Astrocyte (in vitro differentiated cells and primary cell): ENCODE measurements at regions not wholly inside any gene's neighbourhood (a gene's known extent, or its start where the extent isn't known, plus 50 kb on each side); places are given as distances from the start of the nearest gene placed in this dataset.

Source experiments
- DNase-seq: peaks from one replicate; pipeline ENCODE4 v3.0.0-alpha.2; 2010; ENCODE audit warnings: low read depth
- FAIRE-seq: peaks from 2 replicates; lab custom pipeline; 2011; peaks lifted over from hg19 to GRCh38; lab: Jason Lieb, UNC
- H2AFZ ChIP-seq: 2 replicates; pipeline ENCODE4 v1.6.0; 2012; ENCODE audit warnings: low read depth, low read length, inconsistent platforms
- H3K27ac ChIP-seq: 2 replicates; pipeline ENCODE4 v1.5.1; 2011; ENCODE audit warnings: low read depth, low read length, inconsistent platforms
- H3K27me3 ChIP-seq: 2 replicates; pipeline ENCODE4 v1.6.0; 2011; ENCODE audit warnings: low read length, inconsistent platforms; ENCODE audit not compliant: insufficient read depth
- H3K36me3 ChIP-seq: 2 replicates; pipeline ENCODE4 v1.5.1; 2011; ENCODE audit warnings: low read length, inconsistent platforms; ENCODE audit not compliant: insufficient read depth
- H3K4me1 ChIP-seq: 2 replicates; pipeline ENCODE4 v1.5.1; 2011; ENCODE audit warnings: low read length, inconsistent platforms; ENCODE audit not compliant: insufficient read depth
- H3K4me2 ChIP-seq: 2 replicates; pipeline ENCODE4 v1.6.0; 2012; ENCODE audit warnings: low read length, inconsistent platforms
- H3K4me3 ChIP-seq: 2 replicates; pipeline ENCODE4 v1.5.1; 2011; ENCODE audit warnings: low read depth, mild to moderate bottlenecking, low read length, inconsistent platforms; ENCODE audit not compliant: insufficient read depth
- H3K79me2 ChIP-seq: 2 replicates; pipeline ENCODE4 v1.6.0; 2012; ENCODE audit warnings: mild to moderate bottlenecking, low read length, inconsistent platforms; ENCODE audit not compliant: insufficient read depth
- H3K9ac ChIP-seq: 2 replicates; pipeline ENCODE4 v1.6.0; 2012; ENCODE audit warnings: mild to moderate bottlenecking, low read length, inconsistent platforms
- H3K9me3 ChIP-seq: 2 replicates; pipeline ENCODE4 v1.5.1; 2012; ENCODE audit warnings: low read depth, mild to moderate bottlenecking, low read length, inconsistent platforms; ENCODE audit not compliant: insufficient read depth
- H4K20me1 ChIP-seq: 2 replicates; pipeline ENCODE4 v1.6.0; 2012; ENCODE audit warnings: low read length, inconsistent platforms; ENCODE audit not compliant: insufficient read depth
- H3K27ac Mint-ChIP-seq: one replicate; pipeline ENCODE4 v1.8.0; 2021; ENCODE audit warnings: mild to moderate bottlenecking, mixed read lengths; ENCODE audit not compliant: unreplicated experiment
- H3K27me3 Mint-ChIP-seq: one replicate; pipeline ENCODE4 v1.8.0; 2021; ENCODE audit warnings: low read depth, mixed read lengths; ENCODE audit not compliant: unreplicated experiment
- H3K36me3 Mint-ChIP-seq: one replicate; pipeline ENCODE4 v1.8.0; 2021; ENCODE audit warnings: low read depth, mixed read lengths; ENCODE audit not compliant: unreplicated experiment
- H3K4me1 Mint-ChIP-seq: one replicate; pipeline ENCODE4 v1.8.0; 2021; ENCODE audit warnings: low read depth, mixed read lengths; ENCODE audit not compliant: unreplicated experiment
- H3K4me3 Mint-ChIP-seq: one replicate; pipeline ENCODE4 v1.8.0; 2021; ENCODE audit warnings: mild to moderate bottlenecking, moderate library complexity, mixed read lengths; ENCODE audit not compliant: unreplicated experiment
- H3K9me3 Mint-ChIP-seq: one replicate; pipeline ENCODE4 v1.8.0; 2021; ENCODE audit warnings: mild to moderate bottlenecking, mixed read lengths; ENCODE audit not compliant: unreplicated experiment
- EZH2 ChIP-seq: IDR thresholded peaks from 2 replicates; pipeline ENCODE4 v1.6.1; 2012; ENCODE audit warnings: mild to moderate bottlenecking, low read length, inconsistent platforms; ENCODE audit not compliant: insufficient read depth
- TF ChIP-seq, protein P1 (sequence below): IDR thresholded peaks from 2 replicates; pipeline ENCODE4 v1.5.1; 2011; ENCODE audit warnings: low read depth, mild to moderate bottlenecking, inconsistent platforms, low read length, moderate library complexity; ENCODE audit not compliant: insufficient read depth

DNA sequence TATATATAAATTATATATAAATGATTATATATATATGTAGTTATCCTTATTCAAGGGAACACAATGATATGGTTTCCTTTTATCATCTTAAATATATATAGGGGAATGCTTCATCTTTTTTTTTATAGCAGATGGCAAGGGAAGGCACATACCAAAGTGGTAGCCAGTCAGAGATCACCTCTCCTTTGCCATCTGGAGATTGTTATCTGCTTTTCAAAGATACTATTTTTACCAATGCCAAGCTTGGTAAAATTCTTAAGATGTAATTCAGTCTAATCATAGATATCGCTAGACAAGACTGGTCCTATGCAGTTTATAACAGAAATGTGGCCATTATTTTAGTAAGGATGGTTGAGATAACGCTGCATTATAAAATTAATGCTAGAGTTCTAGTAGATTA is 64.7 kb upstream of the DSEL start:
- peaks cover 6% of the 10 kb centered on the region for H3K9me3 Mint-ChIP-seq
- no peak for DNase-seq
- peaks cover 5% of the 10 kb centered on the region for H3K4me1 ChIP-seq
- H3K4me1 Mint-ChIP-seq = peaks cover 1% of the 10 kb centered on the region
- H3K4me2 ChIP-seq = no peak overlapping the region
- TF ChIP-seq, protein P1, sequence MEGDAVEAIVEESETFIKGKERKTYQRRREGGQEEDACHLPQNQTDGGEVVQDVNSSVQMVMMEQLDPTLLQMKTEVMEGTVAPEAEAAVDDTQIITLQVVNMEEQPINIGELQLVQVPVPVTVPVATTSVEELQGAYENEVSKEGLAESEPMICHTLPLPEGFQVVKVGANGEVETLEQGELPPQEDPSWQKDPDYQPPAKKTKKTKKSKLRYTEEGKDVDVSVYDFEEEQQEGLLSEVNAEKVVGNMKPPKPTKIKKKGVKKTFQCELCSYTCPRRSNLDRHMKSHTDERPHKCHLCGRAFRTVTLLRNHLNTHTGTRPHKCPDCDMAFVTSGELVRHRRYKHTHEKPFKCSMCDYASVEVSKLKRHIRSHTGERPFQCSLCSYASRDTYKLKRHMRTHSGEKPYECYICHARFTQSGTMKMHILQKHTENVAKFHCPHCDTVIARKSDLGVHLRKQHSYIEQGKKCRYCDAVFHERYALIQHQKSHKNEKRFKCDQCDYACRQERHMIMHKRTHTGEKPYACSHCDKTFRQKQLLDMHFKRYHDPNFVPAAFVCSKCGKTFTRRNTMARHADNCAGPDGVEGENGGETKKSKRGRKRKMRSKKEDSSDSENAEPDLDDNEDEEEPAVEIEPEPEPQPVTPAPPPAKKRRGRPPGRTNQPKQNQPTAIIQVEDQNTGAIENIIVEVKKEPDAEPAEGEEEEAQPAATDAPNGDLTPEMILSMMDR = no peak
- TF ChIP-seq EZH2 = no peak
- no peaks in the 10 kb centered on the region for H3K27me3 Mint-ChIP-seq
- no peak overlapping the region for H3K4me3 ChIP-seq
- no peaks in the 10 kb centered on the region for H3K9me3 ChIP-seq
- no peak for FAIRE-seq
- no peak overlapping the region for H3K4me3 Mint-ChIP-seq
- no peak overlapping the region for H3K9ac ChIP-seq
- H3K36me3 ChIP-seq = no peaks in the 10 kb centered on the region
- H3K27me3 ChIP-seq = no peaks in the 10 kb centered on the region
- H2AFZ ChIP-seq = no peak overlapping the region
- no peak overlapping the region for H3K27ac Mint-ChIP-seq
- no peaks in the 10 kb centered on the region for H4K20me1 ChIP-seq
- no peaks in the 10 kb centered on the region for H3K79me2 ChIP-seq
- no peak overlapping the region for H3K27ac ChIP-seq
- no peaks in the 10 kb centered on the region for H3K36me3 Mint-ChIP-seq

DNA sequence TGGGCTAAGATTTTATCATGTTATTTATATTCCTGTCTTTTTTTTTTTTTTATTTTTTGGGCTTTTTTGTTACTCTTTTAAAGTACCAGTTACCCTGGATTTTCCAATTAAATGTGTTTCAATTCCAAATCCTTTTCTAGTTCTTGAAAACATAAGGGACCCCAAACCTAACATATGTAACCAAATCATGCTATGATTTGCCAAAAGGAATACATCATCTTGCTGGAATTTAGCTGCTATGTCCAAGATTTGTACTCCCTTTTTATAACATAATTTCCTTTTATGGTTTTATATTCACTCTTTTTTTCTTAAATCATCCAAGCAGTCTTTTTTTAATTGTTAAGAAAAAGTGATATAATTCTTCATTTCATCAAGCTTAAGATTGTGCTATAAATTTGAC is 60.9 kb upstream of the DSEL start:
- H3K27me3 Mint-ChIP-seq = no peaks in the 10 kb centered on the region
- DNase-seq (peak; percentile 17), FAIRE-seq (no peak)

DNA sequence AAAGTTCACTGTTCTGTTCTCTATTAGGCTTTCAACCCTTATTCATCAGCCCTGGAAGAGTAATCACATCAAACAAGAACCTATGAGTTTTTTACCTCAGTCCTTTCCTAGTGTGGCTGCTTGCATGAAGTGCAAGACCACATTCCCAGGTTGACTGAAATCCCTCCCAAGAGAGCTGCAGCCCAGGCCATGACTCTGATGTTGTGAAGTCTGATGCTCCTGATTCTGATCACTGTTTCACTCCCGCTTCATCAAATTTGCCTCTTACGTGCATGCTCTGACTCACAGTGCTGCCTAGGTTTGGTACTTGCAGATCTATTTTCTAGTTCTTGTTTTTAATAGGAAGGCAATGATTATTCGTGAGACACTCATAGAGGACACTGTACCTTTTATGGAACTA is 58.2 kb upstream of the DSEL start:
- Mint-ChIP-seq H3K9me3 (no peaks in the 10 kb centered on the region), H3K27me3 (no peaks in the 10 kb centered on the region), H3K36me3 (no peaks in the 10 kb centered on the region), H3K4me3 (no peak overlapping the region), H3K4me1 (no peaks in the 10 kb centered on the region), H3K27ac (no peak overlapping the region)
- no peaks in the 10 kb centered on the region for H3K9me3 ChIP-seq
- FAIRE-seq = no peak
- H3K4me1 ChIP-seq = no peaks in the 10 kb centered on the region
- no peaks in the 10 kb centered on the region for H3K79me2 ChIP-seq
- H3K4me3 ChIP-seq = no peak overlapping the region
- no peaks in the 10 kb centered on the region for H3K27me3 ChIP-seq
- no peak overlapping the region for H3K27ac ChIP-seq
- H3K4me2 ChIP-seq = no peak overlapping the region
- no peak overlapping the region for H2AFZ ChIP-seq
- DNase-seq = no peak
- H4K20me1 ChIP-seq = no peaks in the 10 kb centered on the region
- TF ChIP-seq, protein P1 = no peak
- no peak for TF ChIP-seq EZH2
- no peaks in the 10 kb centered on the region for H3K36me3 ChIP-seq
- H3K9ac ChIP-seq = no peak overlapping the region

More for the DNA sequence above, 60.9 kb upstream of the DSEL start:
- H3K4me1 ChIP-seq = no peaks in the 10 kb centered on the region
- no peak for TF ChIP-seq EZH2
- TF ChIP-seq, protein P1 = no peak
- no peak overlapping the region for H3K4me3 ChIP-seq
- H4K20me1 ChIP-seq = no peaks in the 10 kb centered on the region
- Mint-ChIP-seq H3K4me1 (no peaks in the 10 kb centered on the region), H3K36me3 (no peaks in the 10 kb centered on the region), H3K9me3 (no peaks in the 10 kb centered on the region), H3K27ac (no peak overlapping the region), H3K4me3 (no peak overlapping the region)
- no peak overlapping the region for H3K27ac ChIP-seq
- no peak overlapping the region for H3K4me2 ChIP-seq
- no peaks in the 10 kb centered on the region for H3K9me3 ChIP-seq
- H2AFZ ChIP-seq = no peak overlapping the region
- H3K79me2 ChIP-seq = no peaks in the 10 kb centered on the region
- no peak overlapping the region for H3K9ac ChIP-seq
- H3K36me3 ChIP-seq = no peaks in the 10 kb centered on the region
- no peaks in the 10 kb centered on the region for H3K27me3 ChIP-seq
